K562 (cell line): ENCODE measurements at regions not wholly inside any gene's neighbourhood (a gene's known extent, or its start where the extent isn't known, plus 50 kb on each side); places are given as distances from the start of the nearest gene placed in this dataset.

ENCODE experiments used
- C11orf30 ChIP-seq: fragments of 450-650 bp; IDR thresholded peaks from 2 replicates; pipeline ENCODE4 v1.6.1; 2016; ENCODE audit warnings: low read depth, mild to moderate bottlenecking
- HSF4 ChIP-seq: fragments of 250-450 bp; sonication (Bioruptor Pico); IDR thresholded peaks from 2 replicates; pipeline ENCODE4 v2.1.2; 2022; ENCODE audit warnings: mild to moderate bottlenecking, moderate library complexity, borderline replicate concordance
- IRF1 ChIP-seq: sonication (generic); formaldehyde crosslinking; IDR thresholded peaks from 2 replicates; pipeline ENCODE4 v1.8.0; 2022; ENCODE audit warnings: missing genetic modification reagents, mild to moderate bottlenecking, borderline replicate concordance
- KDM1A ChIP-seq, 2 experiments: fragments of 450-650 bp; IDR thresholded peaks; 2 replicates each; pipeline ENCODE4 v1.6.1; 2016; ENCODE audit warnings: mild to moderate bottlenecking in 2 of 2
- PREB ChIP-seq: sonication (generic); formaldehyde crosslinking; IDR thresholded peaks from 2 replicates; pipeline ENCODE4 v1.8.1; 2023; ENCODE audit warnings: mild to moderate bottlenecking, missing genetic modification reagents
- RAD21 ChIP-seq, 2 experiments: fragments of 250-450 bp in 1 of 2; fragments of 450-650 bp in 1 of 2; sonication (Bioruptor Pico) in 1 of 2; formaldehyde crosslinking in 1 of 2; IDR thresholded peaks in 1 of 2; conservative IDR thresholded peaks in 1 of 2; 2 replicates each; pipeline versions ENCODE4 v1.4.0 to v1.8.0; 2020 to 2022; ENCODE audit warnings: mild to moderate bottlenecking in 2 of 2, moderate library complexity in 1 of 2
- TFAP4 ChIP-seq: sonication (generic); formaldehyde crosslinking; IDR thresholded peaks from 2 replicates; pipeline ENCODE4 v1.8.0; 2022; ENCODE audit warnings: missing genetic modification reagents, mild to moderate bottlenecking, moderate library complexity, borderline replicate concordance
- ZNF3 ChIP-seq: fragments of 250-450 bp; sonication (Bioruptor Pico); IDR thresholded peaks from 2 replicates; pipeline ENCODE4 v1.5.0; 2021; ENCODE audit warnings: mild to moderate bottlenecking, moderate library complexity

GRCh38 chr3:189041482-189042090, 130.2 kb upstream of the TPRG1 start (continued):
- TF ChIP-seq PREB (CRISPR knock-in tag) = no peak
- TF ChIP-seq RAD21 (CRISPR knock-in tag; conservative IDR thresholded peaks at IDR 0.05 in 1 of 2, IDR thresholded peaks at IDR 0.05 in 1 of 2) = no peak
- TF ChIP-seq ZNF3 (CRISPR knock-in tag) = no peak
- TF ChIP-seq KDM1A (IDR thresholded peaks at IDR 0.05) = no peak
- TF ChIP-seq C11orf30 = no peak
- TF ChIP-seq HSF4 = no peak
- no peak for TF ChIP-seq TFAP4 (CRISPR knock-in tag)
- no peak for TF ChIP-seq IRF1 (CRISPR knock-in tag)
